Esophagus (tissue), 2 donors: ENCODE measurements at regions not wholly inside any gene's neighbourhood (a gene's known extent, or its start where the extent isn't known, plus 50 kb on each side); places are given as distances from the start of the nearest gene placed in this dataset.
"Not testable (repeated sequence)": the region's sequence is repeated elsewhere in the genome, so short reads cannot be mapped to it uniquely, and the experiment has no call there.

Experiments used
- H3K27ac ChIP-seq, 2 donors: one replicate each; pipeline ENCODE4 v1.5.1; 2013; ENCODE audit warnings: low read depth in 2 of 2, mild to moderate bottlenecking in 2 of 2, inconsistent platforms in 1 of 2, low read length in 1 of 2, moderate library complexity in 1 of 2
- H3K27me3 ChIP-seq, 2 donors: one replicate each; pipeline ENCODE4 v1.6.1; 2013; ENCODE audit warnings: low read length in 2 of 2, control low read depth in 1 of 2, mild to moderate bottlenecking in 1 of 2; ENCODE audit not compliant: insufficient read depth in 2 of 2, control insufficient read depth in 1 of 2
- H3K36me3 ChIP-seq, 2 donors: one replicate each; pipeline ENCODE4 v1.6.1; 2013; ENCODE audit warnings: low read length in 1 of 2; ENCODE audit not compliant: control insufficient read depth in 2 of 2, insufficient read depth in 2 of 2
- H3K4me1 ChIP-seq, 2 donors: one replicate each; pipeline ENCODE4 v1.6.1; 2013; ENCODE audit warnings: low read length in 1 of 2; ENCODE audit not compliant: control insufficient read depth in 2 of 2, insufficient read depth in 2 of 2
- H3K4me3 ChIP-seq, 2 donors: one replicate each; pipeline ENCODE4 v1.5.1; 2013; ENCODE audit warnings: low read length in 2 of 2, mild to moderate bottlenecking in 2 of 2, low read depth in 1 of 2, moderate library complexity in 1 of 2
- H3K9me3 ChIP-seq, 2 donors: one replicate each; pipeline ENCODE4 v1.6.1; 2013; ENCODE audit warnings: mild to moderate bottlenecking in 2 of 2, low read depth in 1 of 2, low read length in 1 of 2, moderate library complexity in 1 of 2; ENCODE audit not compliant: control insufficient read depth in 2 of 2, insufficient read depth in 1 of 2
- WGBS, 2 donors: extraction: QIAGEN DNeasy Blood & Tissue Kit; methylation state at CpG; one replicate each; pipeline ENCODE4 v1.1.7; 2013; 5-methylcytosine and 5-hydroxymethylcytosine counted together
- donor health status: healthy with polysubstance abuse.
- donor health status: Bipolar disorder and iron deficiency.

DNA sequence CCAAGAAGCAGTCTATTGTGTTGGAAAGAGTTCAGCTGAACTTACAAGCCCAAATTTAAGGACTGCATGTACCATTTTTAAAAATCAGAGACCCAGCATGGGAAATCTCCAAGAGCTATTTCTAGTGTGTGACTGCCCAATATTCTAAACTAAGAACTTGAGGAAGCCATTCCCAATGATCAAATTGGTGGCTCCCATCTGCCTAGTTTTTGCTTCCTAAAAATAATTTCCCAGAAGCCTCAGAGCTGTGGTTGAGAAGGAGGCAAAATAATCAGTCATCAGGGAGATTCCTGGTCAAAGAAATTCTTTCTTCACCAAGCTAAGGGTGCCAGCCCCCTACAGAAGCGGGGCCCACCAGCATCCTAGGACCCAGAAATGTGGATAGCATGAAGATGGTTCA lies 176.1 kb upstream of the CDH5 start:
- no peaks in the 10 kb centered on the region for H3K36me3 ChIP-seq
- no peak overlapping the region for H3K4me3 ChIP-seq
- no peaks in the 10 kb centered on the region for H3K27me3 ChIP-seq
- 79 to 87% methylated on average over 1 of the region's 1 CpG for WGBS, 2 donors
- peaks cover 0 to 3% of the 10 kb centered on the region in 2 donors for H3K4me1 ChIP-seq
- H3K9me3 ChIP-seq, result no peaks in the 10 kb centered on the region
- no peak overlapping the region for H3K27ac ChIP-seq

GRCh38 chr16:66189951-66190350 lies 176.5 kb upstream of the CDH5 start:
- no peaks in the 10 kb centered on the region for H3K9me3 ChIP-seq
- 33 to 62% methylated on average over 4 of the region's 4 CpGs for WGBS, 2 donors
- H3K4me3 ChIP-seq, result no peak overlapping the region
- no peaks in the 10 kb centered on the region for H3K27me3 ChIP-seq
- H3K36me3 ChIP-seq, result no peaks in the 10 kb centered on the region
- H3K27ac ChIP-seq, result no peak overlapping the region
- H3K4me1 ChIP-seq, result peaks cover 0 to 3% of the 10 kb centered on the region in 2 donors

GRCh38 chr16:66188917-66189725 lies 177.4 kb upstream of the CDH5 start:
- no peak overlapping the region for H3K4me3 ChIP-seq

GRCh38 chr16:66186251-66186785 lies 180.2 kb upstream of the CDH5 start:
- H3K27ac ChIP-seq, result no peak overlapping the region
- H3K36me3 ChIP-seq, result no peaks in the 10 kb centered on the region
- no peaks in the 10 kb centered on the region for H3K27me3 ChIP-seq
- 69 to 81% methylated on average over 4 of the region's 4 CpGs for WGBS, 2 donors
- no peaks in the 10 kb centered on the region for H3K9me3 ChIP-seq
- peaks cover 0 to 3% of the 10 kb centered on the region in 2 donors for H3K4me1 ChIP-seq
- H3K4me3 ChIP-seq, result no peak overlapping the region

More at GRCh38 chr16:66188917-66189725, 177.4 kb upstream of the CDH5 start:
- Histone ChIP-seq H3K4me1 (peaks cover 0 to 3% of the 10 kb centered on the region in 2 donors), H3K27ac (no peak overlapping the region), H3K27me3 (no peaks in the 10 kb centered on the region), H3K36me3 (no peaks in the 10 kb centered on the region), H3K9me3 (no peaks in the 10 kb centered on the region)
- 69% methylated on average over 10 of the region's 10 CpGs for WGBS, 2 donors

GRCh38 chr16:66182592-66182991 lies 183.9 kb upstream of the CDH5 start:
- H3K4me1 ChIP-seq, result no peaks in the 10 kb centered on the region
- H3K36me3 ChIP-seq, result no peaks in the 10 kb centered on the region
- no peak overlapping the region for H3K4me3 ChIP-seq
- H3K27me3 ChIP-seq, result no peaks in the 10 kb centered on the region
- H3K9me3 ChIP-seq, result no peaks in the 10 kb centered on the region
- 78 to 87% methylated on average over 4 of the region's 4 CpGs for WGBS, 2 donors
- no peak overlapping the region for H3K27ac ChIP-seq

DNA sequence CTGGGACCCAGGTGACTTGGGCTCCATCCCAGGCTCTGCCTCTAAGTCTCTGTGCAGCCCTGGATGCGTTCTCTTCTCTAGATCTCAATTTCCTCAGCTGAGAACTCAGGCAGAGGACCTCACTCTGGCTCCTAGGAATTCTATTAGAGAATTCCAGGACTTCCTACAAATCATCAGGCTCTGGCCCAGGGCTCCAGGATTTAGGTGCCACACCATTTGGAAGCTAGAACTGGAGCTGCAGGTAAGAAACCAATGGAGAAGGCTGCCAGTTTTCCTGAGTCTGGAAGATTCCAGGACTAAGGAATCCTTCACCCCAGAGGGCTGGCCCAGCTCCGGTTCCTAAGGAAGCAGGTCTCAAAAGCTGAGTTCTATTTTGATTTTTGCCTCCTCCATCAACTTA lies 189.8 kb upstream of the CDH5 start:
- H3K27me3 ChIP-seq, result no peaks in the 10 kb centered on the region
- no peak overlapping the region for H3K4me3 ChIP-seq
- no peaks in the 10 kb centered on the region for H3K36me3 ChIP-seq
- WGBS, 2 donors, result 91 to 95% methylated on average over 2 of the region's 2 CpGs
- no peaks in the 10 kb centered on the region for H3K9me3 ChIP-seq
- H3K27ac ChIP-seq, result no peak overlapping the region
- H3K4me1 ChIP-seq, result no peaks in the 10 kb centered on the region

DNA sequence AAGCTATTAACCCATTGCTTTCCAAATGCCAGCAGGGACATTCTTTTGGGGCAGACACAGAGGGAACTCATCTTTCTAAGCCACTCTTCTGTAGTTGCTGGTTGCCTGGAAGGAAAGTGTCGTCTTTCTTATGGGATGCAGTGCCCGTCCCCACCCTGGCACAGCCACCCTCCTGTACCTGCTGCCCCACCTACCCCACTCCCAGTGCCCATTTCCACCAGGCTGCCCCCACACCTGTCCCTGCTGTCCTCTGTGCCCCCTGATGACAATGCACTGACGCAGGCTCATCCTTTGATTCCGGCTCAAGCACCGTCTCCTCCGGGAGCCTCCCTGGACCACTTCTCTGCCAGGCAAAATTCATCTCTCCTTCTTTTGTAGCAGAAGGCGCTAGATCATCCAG lies 190.4 kb upstream of the CDH5 start:
- Histone ChIP-seq H3K9me3 (no peaks in the 10 kb centered on the region), H3K27ac (no peak overlapping the region), H3K4me3 (no peak overlapping the region), H3K4me1 (no peaks in the 10 kb centered on the region), H3K36me3 (no peaks in the 10 kb centered on the region), H3K27me3 (no peaks in the 10 kb centered on the region)
- 91 to 92% methylated on average over 7 of the region's 7 CpGs for WGBS, 2 donors

- Histone ChIP-seq H3K4me1 (no peaks in the 10 kb centered on the region), H3K27ac (no peak overlapping the region), H3K36me3 (no peaks in the 10 kb centered on the region), H3K27me3 (no peaks in the 10 kb centered on the region), H3K9me3 (no peaks in the 10 kb centered on the region), H3K4me3 (no peak overlapping the region)
- 43 to 68% methylated on average over 4 of the region's 4 CpGs for WGBS, 2 donors
These were observed 190.9 kb upstream of the CDH5 start for GRCh38 chr16:66175636-66176035.

DNA sequence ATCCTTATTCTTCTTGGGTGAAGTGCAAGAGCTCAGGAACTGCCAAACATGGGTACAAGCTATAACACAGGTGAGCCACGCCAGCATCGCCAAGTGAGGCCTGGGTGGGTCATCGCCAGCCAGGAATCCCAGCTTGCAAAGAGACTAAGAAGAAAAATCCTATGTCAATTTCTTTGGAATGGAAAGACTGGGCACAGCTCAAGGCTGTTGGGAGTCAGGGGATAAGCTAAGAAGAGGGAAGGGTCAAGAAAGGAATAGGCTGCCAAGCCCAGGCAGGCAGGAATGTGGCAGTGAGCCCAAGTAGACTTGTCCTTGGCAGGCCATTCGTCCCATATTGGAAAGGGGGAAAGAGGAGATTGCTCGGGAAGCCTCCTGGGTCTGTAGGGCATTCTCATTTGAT lies 191.4 kb upstream of the CDH5 start:
- WGBS, 2 donors, result 76 to 80% methylated on average over 5 of the region's 5 CpGs

GRCh38 chr16:66173796-66174195 lies 192.7 kb upstream of the CDH5 start:
- WGBS, 2 donors, result 94 to 96% methylated on average over 10 of the region's 10 CpGs
- not testable (repeated sequence) for H3K27ac ChIP-seq, H3K4me1 ChIP-seq, H3K36me3 ChIP-seq, H3K9me3 ChIP-seq, H3K27me3 ChIP-seq, H3K4me3 ChIP-seq

More for the DNA sequence above, 191.4 kb upstream of the CDH5 start:
- H3K9me3 ChIP-seq, result no peaks in the 10 kb centered on the region
- no peaks in the 10 kb centered on the region for H3K4me1 ChIP-seq
- H3K4me3 ChIP-seq, result no peak overlapping the region
- H3K36me3 ChIP-seq, result no peaks in the 10 kb centered on the region
- no peak overlapping the region for H3K27ac ChIP-seq
- H3K27me3 ChIP-seq, result no peaks in the 10 kb centered on the region
